ENCODE measurements at regions not wholly inside any gene's neighbourhood (a gene's known extent, or its start where the extent isn't known, plus 50 kb on each side); places are given as distances from the start of the nearest gene placed in this dataset.

DNA sequence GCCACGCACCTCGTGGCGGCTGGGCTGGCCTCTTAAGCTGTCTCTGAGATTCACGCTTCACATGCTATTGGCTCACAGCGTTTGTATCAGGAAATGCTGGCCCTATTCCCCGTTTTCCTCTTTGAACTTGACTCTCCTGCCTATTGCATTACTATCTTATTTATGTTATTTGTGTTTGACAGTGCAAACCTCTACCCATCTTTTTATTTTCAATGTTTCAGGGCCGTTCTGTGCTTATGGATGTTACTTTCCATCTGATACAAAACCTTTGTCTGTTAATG, 149.9 kb upstream of the TWIST2 start:
- TF ChIP-seq CTCF (IDR thresholded peaks at IDR 0.05) (no peak), POLR2AphosphoS5 (IDR thresholded peaks at IDR 0.05; ENCODE audit: low read depth, low read length) (no peak), REST (IDR thresholded peaks at IDR 0.05; ENCODE audit: insufficient read depth in 1 of 2, low read depth in 2 of 2, low read length in 1 of 2) (no peak)
